Glomerular endothelial cell (primary cell): ENCODE measurements at regions not wholly inside any gene's neighbourhood (a gene's known extent, or its start where the extent isn't known, plus 50 kb on each side); places are given as distances from the start of the nearest gene placed in this dataset.
"Not testable (repeated sequence)": the region's sequence is repeated elsewhere in the genome, so short reads cannot be mapped to it uniquely, and the experiment has no call there.

ENCODE experiments used
- DNase-seq: peaks from one replicate; pipeline ENCODE4 v3.0.0-alpha.2; 2011; ENCODE audit warnings: low read depth, low spot score; ENCODE audit errors: extremely low read depth

- DNase-seq: no peak
These were observed 401.1 kb upstream of the FOXG1 start for GRCh38 chr14:28365510-28365909.

DNA sequence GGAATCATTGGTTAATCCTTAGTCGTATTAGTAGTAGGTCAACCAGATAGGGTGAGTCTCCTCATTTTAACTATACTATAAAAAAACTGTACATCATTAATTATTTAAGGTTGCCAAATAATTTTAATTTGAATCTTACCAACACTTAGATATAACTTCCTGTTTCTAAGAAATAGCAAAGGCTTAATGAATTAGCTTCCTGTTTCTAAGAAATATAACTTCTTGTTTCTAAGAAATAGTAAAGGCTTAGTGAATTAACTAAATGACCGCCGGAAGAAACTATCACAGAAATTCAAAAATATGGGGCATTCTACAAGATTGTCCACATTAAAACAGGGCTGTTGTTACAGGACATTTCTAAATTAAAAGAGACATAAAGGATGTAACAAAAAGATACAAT is 392.9 kb upstream of the FOXG1 start:
- DNase-seq: no peak

DNA sequence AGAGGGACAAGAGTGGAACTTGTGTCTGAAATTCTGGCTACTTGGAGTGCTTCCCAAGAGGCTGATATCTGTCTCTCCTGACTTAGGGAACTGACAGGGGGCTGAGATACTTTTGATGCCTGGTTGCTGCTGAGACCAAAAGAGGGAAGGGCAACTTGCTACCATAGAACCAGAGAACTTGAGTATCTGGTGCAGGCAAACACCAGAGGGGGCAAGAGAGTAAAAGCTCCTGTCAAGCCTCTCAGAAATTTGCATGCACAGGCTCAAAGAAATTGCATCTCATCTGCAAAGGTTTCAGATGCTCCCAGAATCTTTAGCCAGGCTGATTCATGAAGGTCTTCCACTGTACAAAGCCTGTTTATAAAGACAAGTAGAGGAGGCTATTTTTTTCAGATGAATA is 391.3 kb upstream of the FOXG1 start:
- no peak for DNase-seq

DNA sequence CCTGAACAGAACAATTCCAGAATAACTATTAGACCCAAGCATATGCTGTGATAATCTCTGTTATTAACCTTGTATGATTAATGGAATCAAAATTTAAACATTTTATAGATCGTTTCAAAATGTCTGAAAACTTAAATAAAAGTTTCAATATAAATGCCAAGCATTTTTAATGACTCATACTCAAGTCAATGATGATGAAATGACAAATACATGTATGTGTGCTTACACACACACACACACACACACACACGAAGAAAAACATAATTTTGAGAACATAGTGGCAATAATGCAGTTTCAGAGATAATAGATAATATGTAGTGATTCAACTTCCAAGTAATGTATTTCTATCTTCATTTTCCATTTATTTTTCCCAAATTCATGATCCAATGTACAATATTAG is 384.9 kb upstream of the FOXG1 start:
- no peak for DNase-seq

GRCh38 chr14:28382444-28383190 is 384.0 kb upstream of the FOXG1 start:
- DNase-seq: peak; percentile 27

- DNase-seq: no peak
These were observed 368.1 kb upstream of the FOXG1 start for GRCh38 chr14:28398506-28398905.

DNA sequence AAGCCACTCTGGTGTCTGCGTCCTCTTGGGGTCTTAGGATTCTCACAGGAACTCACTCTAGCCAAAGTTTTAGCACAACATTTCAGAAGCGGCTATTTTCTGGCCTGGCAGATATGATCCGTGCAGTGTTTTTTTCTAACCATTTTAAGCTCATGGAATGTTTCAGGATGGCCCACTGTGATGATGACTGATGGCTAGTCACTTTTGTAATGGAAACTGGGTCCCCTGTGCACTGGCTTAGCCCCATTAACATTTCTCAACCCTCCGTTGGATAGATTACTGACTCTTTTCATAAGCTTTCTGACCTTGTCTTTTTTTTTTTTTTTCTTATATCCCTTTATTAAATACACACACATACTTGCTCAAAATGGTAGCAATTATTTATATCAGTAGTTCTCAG is 364.9 kb upstream of the FOXG1 start:
- not testable (repeated sequence) for DNase-seq

GRCh38 chr14:28406196-28406595 is 360.4 kb upstream of the FOXG1 start:
- DNase-seq: no peak

- DNase-seq: no peak
These were observed 359.4 kb upstream of the FOXG1 start for GRCh38 chr14:28407031-28407825.

GRCh38 chr14:28407996-28408395 is 358.6 kb upstream of the FOXG1 start:
- DNase-seq: no peak

DNA sequence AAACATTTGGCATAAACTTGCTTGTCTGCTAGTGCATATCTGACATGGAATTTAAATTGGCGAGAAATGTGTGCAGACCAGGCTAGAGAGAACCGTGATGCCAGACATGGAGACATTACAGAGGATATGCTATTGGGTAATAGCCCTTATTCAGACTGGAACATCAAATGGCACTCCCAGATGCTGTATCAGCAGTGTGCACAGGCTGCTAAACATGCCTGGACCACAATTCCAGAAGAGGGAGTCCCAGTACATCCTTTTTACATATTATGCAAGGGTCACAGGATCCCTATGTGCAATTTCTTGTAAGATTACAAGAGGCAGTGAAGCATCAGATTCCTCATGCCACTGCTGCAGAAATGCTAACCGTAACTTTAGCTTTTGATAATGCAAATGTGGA is 354.5 kb upstream of the FOXG1 start:
- DNase-seq: no peak

DNA sequence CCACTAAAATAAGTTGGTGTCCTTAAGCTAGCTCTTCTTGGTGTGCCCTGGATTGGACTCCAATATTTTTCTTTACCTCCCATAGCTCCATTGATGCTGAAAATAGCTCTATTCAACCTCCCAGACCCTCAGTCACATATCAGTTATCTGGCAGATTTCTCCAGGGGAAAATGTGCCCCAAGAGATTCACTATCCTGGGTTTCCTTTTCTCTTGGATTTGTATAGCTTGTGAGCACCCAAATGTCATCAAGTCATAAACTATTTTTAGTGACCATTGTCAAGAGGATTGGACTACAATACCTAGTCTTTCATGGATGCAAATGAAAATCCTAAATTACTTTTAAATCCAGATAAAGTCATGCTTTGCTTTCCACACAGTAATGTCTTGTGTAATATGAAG is 339.6 kb upstream of the FOXG1 start:
- no peak for DNase-seq

DNA sequence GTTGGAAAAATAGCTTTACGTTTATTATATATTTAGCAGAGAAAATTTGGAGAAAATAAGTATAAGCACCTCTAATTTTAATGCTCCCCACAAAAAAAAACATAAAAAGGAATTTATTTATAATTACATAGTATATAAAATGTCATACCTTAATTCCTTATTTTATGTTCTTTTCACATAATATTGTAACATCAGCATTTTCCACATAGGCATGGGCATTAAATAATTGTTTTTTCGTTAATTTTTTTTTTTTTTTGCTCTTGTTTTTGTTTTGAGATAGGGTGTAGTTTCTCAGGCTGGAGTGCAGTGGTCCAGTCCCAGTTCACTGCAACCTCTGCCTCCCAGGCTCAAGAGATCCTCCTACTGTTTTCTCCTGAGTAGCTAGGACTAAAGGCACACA is 329.8 kb upstream of the FOXG1 start:
- no peak for DNase-seq

DNA sequence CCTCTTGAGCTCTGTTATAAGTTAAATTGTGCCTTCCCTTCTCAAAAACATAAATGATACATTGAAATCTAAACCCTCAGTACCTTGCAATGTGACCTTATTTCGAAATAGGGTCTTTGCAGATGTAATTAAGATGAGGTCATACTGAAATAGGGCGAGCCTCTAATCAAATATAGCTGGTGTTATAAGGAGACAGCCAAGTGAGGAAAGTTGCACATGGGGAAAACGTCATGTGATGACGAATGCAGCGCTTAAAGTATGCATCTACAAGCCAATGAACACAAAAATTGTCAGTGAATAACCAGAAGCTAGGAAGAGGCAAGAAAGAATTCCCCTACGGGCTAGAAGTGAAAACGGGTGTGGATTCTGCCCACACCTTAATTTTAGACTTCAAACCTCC is 305.2 kb upstream of the FOXG1 start:
- no peak for DNase-seq

DNA sequence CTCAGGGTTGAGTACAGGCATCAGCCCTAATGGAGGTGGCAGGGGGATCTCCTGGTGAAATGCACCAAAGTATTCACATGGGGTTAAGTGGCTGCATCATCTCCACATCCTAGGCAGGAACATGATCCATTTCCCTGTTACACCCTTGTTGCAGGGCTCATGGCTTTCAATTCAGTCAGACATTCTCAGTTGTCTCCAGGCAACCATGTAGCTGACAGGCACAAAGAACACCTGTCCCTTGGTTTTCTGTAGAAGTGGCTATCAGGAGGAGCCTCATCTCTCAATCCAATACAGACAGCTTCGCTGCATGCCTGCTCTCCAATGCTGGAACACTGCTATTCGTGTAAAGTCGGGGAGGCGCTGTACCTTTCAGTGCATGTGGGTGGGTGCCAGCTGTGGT is 299.0 kb upstream of the FOXG1 start:
- DNase-seq: no peak

DNA sequence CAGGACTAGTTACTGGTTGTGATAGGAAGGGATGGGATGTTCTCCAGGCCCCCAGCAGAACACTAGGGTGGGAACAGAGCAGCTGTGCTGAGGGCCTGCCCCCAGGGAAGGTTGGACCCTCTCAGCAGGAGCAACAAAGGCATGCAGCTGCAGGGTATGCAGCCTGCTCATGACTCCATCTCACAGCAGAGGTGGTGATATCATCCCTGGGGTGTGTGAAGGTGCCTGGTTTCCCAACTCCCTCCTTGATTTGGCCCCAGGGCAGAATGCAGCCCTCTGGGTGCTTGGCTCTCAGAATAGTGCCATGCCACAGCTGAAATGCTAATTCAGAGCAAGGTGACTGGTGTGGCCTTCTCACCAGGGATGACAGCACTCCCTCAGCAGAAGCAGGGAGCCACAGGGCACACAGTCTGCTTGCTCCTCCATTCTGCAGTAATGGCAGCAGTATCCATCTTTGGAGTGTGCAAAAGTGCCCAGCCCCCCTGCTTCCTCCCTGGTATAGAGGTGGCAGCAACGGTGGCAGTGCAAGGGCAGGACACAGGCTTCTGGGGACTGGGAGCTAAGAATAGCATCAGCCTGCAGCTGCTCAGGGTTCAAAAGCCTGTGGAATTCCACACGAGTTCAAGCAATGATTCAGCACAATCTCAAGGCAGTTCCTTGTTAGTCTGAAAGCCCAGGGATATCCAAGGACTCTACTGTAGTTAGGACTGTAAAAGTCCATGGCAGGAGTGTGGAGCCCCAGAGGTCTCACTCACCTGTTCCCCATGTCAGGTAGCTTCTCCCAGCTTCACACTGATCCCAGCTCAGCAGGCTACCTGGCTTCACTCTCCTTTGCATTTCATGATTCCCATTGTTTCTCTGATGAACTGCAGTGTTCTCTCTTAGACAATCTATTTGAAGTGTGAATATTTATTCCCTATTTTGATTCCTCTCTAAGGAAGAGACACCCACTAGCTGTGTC is 298.1 kb upstream of the FOXG1 start:
- DNase-seq: no peak

DNA sequence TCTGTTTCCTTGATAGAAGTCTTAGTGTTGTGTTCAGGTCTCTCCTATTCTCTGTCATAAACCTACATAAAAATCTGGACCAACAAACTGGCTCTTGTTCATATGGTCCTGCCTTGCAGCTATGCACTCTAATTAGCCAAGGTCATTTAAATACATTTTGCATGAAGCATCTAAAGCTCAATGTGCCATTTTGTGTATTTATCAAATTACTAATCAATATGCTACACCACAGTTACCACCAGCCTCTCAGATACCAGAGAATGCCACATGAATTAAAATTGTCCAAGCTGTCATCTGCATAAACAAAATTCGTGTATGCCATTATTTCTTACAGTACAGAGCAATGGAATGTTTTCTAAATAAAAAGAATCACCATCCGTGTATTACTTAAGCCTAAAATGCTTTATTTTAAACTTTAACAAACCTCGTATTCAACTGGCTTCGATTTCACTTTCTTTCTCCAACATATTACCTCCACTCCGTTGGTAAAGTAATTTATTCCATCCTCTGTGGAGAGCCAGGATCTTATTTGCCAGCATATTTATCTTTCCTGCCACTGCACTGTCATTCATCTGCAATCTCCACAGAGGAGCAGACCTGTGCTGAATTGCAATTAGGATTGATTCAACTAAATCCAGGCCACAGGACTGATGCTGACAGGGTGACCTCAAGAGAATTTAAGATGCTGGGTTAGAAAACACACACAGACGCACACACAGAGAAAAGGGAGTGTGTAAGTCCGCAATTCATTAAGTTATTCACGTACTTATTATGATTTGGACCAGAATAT is 284.1 kb upstream of the FOXG1 start:
- DNase-seq: no peak

- no peak for DNase-seq
These were observed 283.1 kb upstream of the FOXG1 start for GRCh38 chr14:28483506-28483905.

GRCh38 chr14:28488684-28489083 is 277.9 kb upstream of the FOXG1 start:
- DNase-seq: no peak

DNA sequence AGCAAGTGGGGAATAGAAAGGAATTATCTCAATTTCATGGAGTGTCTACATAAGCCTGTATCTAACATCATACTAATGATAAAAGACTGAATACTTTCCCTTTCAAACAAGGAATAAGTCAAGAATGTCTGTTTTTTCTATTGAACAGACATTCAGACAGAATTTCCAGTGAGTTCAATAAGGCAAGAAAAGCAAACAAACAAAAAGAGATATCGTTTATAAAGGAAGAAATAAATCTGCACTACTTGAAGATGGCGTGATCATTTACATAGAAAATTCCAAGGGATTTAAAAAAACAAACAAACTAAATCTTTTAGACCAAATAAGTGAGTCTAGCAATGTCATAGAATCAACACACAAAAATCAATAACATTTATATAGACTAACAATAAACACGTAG is 273.1 kb upstream of the FOXG1 start:
- no peak for DNase-seq
